ENCODE measurements at regions not wholly inside any gene's neighbourhood (a gene's known extent, or its start where the extent isn't known, plus 50 kb on each side); places are given as distances from the start of the nearest gene placed in this dataset.

- 92 to 95% methylated on average over 2 of the region's 2 CpGs for WGBS, 2 donors
- H3K4me3 ChIP-seq (replicated peaks in 1 of 3): no peak overlapping the region
- H3K27me3 ChIP-seq: no peaks in the 10 kb centered on the region
- H3K36me3 ChIP-seq: no peaks in the 10 kb centered on the region
- TF ChIP-seq, protein P1, sequence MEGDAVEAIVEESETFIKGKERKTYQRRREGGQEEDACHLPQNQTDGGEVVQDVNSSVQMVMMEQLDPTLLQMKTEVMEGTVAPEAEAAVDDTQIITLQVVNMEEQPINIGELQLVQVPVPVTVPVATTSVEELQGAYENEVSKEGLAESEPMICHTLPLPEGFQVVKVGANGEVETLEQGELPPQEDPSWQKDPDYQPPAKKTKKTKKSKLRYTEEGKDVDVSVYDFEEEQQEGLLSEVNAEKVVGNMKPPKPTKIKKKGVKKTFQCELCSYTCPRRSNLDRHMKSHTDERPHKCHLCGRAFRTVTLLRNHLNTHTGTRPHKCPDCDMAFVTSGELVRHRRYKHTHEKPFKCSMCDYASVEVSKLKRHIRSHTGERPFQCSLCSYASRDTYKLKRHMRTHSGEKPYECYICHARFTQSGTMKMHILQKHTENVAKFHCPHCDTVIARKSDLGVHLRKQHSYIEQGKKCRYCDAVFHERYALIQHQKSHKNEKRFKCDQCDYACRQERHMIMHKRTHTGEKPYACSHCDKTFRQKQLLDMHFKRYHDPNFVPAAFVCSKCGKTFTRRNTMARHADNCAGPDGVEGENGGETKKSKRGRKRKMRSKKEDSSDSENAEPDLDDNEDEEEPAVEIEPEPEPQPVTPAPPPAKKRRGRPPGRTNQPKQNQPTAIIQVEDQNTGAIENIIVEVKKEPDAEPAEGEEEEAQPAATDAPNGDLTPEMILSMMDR (IDR thresholded peaks at IDR 0.05): no peak
- TF ChIP-seq POLR2A (IDR thresholded peaks at IDR 0.05): no peak
- H3K4me1 ChIP-seq: no peaks in the 10 kb centered on the region
- H3K9me3 ChIP-seq: no peaks in the 10 kb centered on the region
- DNase-seq: no peak
- intact Hi-C loops (cut with DNase I): no loop called here
- no peak overlapping the region for H3K27ac ChIP-seq
Measured at GRCh38 chr5:118555727-118556126, 432.6 kb downstream of the DTWD2 start.

GRCh38 chr5:118554981-118555380 is 433.4 kb downstream of the DTWD2 start:
- Histone ChIP-seq H3K4me3 (replicated peaks in 1 of 3) (no peak overlapping the region), H3K4me1 (no peaks in the 10 kb centered on the region), H3K27ac (no peak overlapping the region), H3K27me3 (no peaks in the 10 kb centered on the region), H3K36me3 (no peaks in the 10 kb centered on the region), H3K9me3 (no peaks in the 10 kb centered on the region)
- no peak for DNase-seq
- no peak for TF ChIP-seq POLR2A (IDR thresholded peaks at IDR 0.05)
- TF ChIP-seq, protein P1 (IDR thresholded peaks at IDR 0.05): no peak
- WGBS, 2 donors: 64 to 65% methylated on average over 4 of the region's 4 CpGs
- intact Hi-C loops (cut with DNase I): no loop called here

DNA sequence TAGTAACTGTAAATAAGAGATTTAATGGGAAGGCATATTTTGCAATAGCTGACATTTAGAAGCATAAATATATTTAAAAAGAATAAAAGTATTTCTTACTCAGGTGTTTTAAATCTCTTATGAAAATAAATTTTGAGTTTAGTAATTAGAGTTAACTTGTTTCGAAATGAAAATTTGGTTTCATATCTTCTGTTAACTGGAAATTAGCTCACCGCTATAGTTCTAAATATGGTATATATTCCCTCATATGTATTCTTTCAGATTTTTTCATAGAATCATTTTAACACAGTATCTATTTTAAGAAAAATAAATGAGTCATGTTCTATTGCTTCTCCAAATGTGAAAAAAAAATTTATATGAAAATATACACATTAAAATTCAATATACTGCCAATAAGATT is 434.1 kb downstream of the DTWD2 start:
- H3K4me3 ChIP-seq (replicated peaks in 1 of 3): no peak overlapping the region
- H3K27me3 ChIP-seq: no peaks in the 10 kb centered on the region
- no peaks in the 10 kb centered on the region for H3K4me1 ChIP-seq
- no peak for DNase-seq
- WGBS, 2 donors: 94 to 98% methylated on average over 2 of the region's 2 CpGs
- TF ChIP-seq POLR2A (IDR thresholded peaks at IDR 0.05): no peak
- TF ChIP-seq, protein P1 (IDR thresholded peaks at IDR 0.05): no peak
- no peaks in the 10 kb centered on the region for H3K9me3 ChIP-seq
- intact Hi-C loops (cut with DNase I): no loop called here
- no peaks in the 10 kb centered on the region for H3K36me3 ChIP-seq
- no peak overlapping the region for H3K27ac ChIP-seq

DNA sequence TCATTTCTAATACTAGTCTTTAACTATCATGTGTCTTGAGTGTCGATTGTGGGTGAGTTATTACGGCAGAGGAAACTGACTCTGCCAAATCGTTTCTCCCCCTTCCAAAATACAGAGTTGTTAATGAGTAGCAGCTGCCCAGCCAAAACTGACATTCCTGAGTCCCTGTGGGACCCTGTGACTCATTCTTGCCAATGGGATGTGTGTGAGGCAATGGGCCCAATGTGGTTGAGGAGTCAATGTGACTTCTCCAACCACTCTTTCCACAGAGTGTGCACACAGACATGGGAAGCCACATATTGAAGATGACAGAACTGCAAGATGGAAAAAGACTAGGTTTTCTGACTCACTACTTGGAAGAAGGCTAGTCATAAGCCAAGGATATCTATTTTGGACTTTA is 434.7 kb downstream of the DTWD2 start:
- no peaks in the 10 kb centered on the region for H3K36me3 ChIP-seq
- DNase-seq: peak in 1 of 2 donors; percentile 11
- TF ChIP-seq POLR2A (IDR thresholded peaks at IDR 0.05): no peak
- TF ChIP-seq, protein P1 (IDR thresholded peaks at IDR 0.05): no peak
- intact Hi-C loops (cut with DNase I): no loop called here
- no peak overlapping the region for H3K4me3 ChIP-seq (replicated peaks in 1 of 3)
- WGBS, 2 donors: 77 to 80% methylated on average over 3 of the region's 3 CpGs
- no peaks in the 10 kb centered on the region for H3K4me1 ChIP-seq
- H3K27me3 ChIP-seq: no peaks in the 10 kb centered on the region
- no peaks in the 10 kb centered on the region for H3K9me3 ChIP-seq
- H3K27ac ChIP-seq: no peak overlapping the region

- DNase-seq: no peak
- H3K27me3 ChIP-seq: no peaks in the 10 kb centered on the region
- H3K9me3 ChIP-seq: no peaks in the 10 kb centered on the region
- H3K4me3 ChIP-seq (replicated peaks in 1 of 3): no peak overlapping the region
- H3K36me3 ChIP-seq: no peaks in the 10 kb centered on the region
- H3K4me1 ChIP-seq: no peaks in the 10 kb centered on the region
- intact Hi-C loops (cut with DNase I): no loop called here
- 75 to 95% methylated on average over 2 of the region's 2 CpGs for WGBS, 2 donors
- H3K27ac ChIP-seq: no peak overlapping the region
- no peak for TF ChIP-seq POLR2A (IDR thresholded peaks at IDR 0.05)
- TF ChIP-seq, protein P1 (IDR thresholded peaks at IDR 0.05): no peak
Measured at GRCh38 chr5:118552731-118553360, 435.5 kb downstream of the DTWD2 start.

All from thyroid gland (tissue), 4 donors.